ENCODE measurements at regions not wholly inside any gene's neighbourhood (a gene's known extent, or its start where the extent isn't known, plus 50 kb on each side); places are given as distances from the start of the nearest gene placed in this dataset.

- ATAC-seq (ENCODE audit: low FRiP score) (no peak), DNase-seq (ENCODE audit: low spot score) (no peak)
- TF ChIP-seq CTCF (IDR thresholded peaks at IDR 0.05) = no peak
These were observed 681.2 kb upstream of the ALCAM start for GRCh38 chr3:104685492-104685891.

GRCh38 chr3:104687362-104687761 lies 679.3 kb upstream of the ALCAM start:
- DNase-seq (ENCODE audit: low spot score) (no peak), ATAC-seq (ENCODE audit: low FRiP score) (no peak)
- no peak for TF ChIP-seq CTCF (IDR thresholded peaks at IDR 0.05)

- no peak for ATAC-seq (ENCODE audit: low FRiP score)
- no peak for TF ChIP-seq CTCF (IDR thresholded peaks at IDR 0.05)
- no peak for DNase-seq (ENCODE audit: low spot score)
These were observed 670.2 kb upstream of the ALCAM start for GRCh38 chr3:104696470-104696869.

- TF ChIP-seq CTCF (IDR thresholded peaks at IDR 0.05) = no peak
- DNase-seq (ENCODE audit: low spot score) (no peak), ATAC-seq (ENCODE audit: low FRiP score) (no peak)
These were observed 655.3 kb upstream of the ALCAM start for GRCh38 chr3:104711406-104711805.

GRCh38 chr3:104715972-104716371 lies 650.7 kb upstream of the ALCAM start:
- no peak for DNase-seq (ENCODE audit: low spot score)
- ATAC-seq (ENCODE audit: low FRiP score) = no peak
- no peak for TF ChIP-seq CTCF (IDR thresholded peaks at IDR 0.05)

- no peak for TF ChIP-seq CTCF (IDR thresholded peaks at IDR 0.05)
- ATAC-seq (ENCODE audit: low FRiP score) (no peak), DNase-seq (ENCODE audit: low spot score) (no peak)
These were observed 648.9 kb upstream of the ALCAM start for GRCh38 chr3:104717828-104718196.

GRCh38 chr3:104723000-104723399 lies 643.7 kb upstream of the ALCAM start:
- ATAC-seq (ENCODE audit: low FRiP score) (no peak), DNase-seq (ENCODE audit: low spot score) (no peak)
- no peak for TF ChIP-seq CTCF (IDR thresholded peaks at IDR 0.05)
